ENCODE measurements at regions not wholly inside any gene's neighbourhood (a gene's known extent, or its start where the extent isn't known, plus 50 kb on each side); places are given as distances from the start of the nearest gene placed in this dataset.

- DNase-seq (ENCODE audit: low spot score), result no peak
Observed at GRCh38 chr20:41951615-41952014, 333.4 kb upstream of the CHD6 start.

- DNase-seq (ENCODE audit: low spot score), result no peak
Observed at GRCh38 chr20:41939659-41940058, 321.5 kb upstream of the CHD6 start.

DNA sequence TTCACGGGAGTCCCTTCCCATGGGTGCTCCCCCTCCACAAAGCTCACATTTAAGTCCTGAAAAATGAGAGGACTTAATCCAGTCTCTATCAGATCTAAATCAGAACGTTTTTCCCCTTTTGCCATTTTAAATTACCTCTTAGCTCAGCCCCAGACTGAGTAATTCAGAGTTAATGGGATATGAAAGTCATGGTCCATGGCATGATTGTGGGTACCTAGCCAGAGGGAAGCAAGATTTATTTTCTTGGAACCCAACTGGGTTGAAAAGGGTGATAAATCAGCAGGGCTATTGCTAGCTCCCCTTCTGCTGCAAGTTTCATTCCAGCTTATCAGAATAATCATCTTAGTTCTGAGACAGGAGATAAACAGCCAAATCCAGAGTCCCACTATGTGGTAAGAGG, 320.2 kb upstream of the CHD6 start:
- no peak for DNase-seq (ENCODE audit: low spot score)

GRCh38 chr20:41935259-41935791, 317.1 kb upstream of the CHD6 start:
- DNase-seq (ENCODE audit: low spot score), result no peak

DNA sequence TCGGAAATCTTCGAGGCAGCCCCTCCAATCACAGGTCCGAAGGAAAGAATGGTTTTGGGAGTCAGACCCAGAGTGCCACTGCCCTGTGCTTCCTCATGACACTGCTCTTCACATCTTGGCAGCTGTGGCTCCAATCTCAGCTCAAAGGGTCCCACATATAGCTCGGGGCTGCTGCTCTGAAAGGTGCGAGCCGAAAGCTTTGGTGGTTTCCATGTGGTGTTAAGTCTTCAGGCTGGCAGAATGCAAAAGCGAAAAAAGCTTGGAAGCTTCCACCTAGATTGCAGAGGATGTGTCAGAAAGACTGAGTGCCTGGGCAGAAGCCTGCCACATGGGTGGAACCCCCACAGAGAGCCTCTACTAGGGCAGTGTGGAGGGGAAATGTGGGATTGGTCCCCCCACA, 314.3 kb upstream of the CHD6 start:
- DNase-seq (ENCODE audit: low spot score), result no peak

DNA sequence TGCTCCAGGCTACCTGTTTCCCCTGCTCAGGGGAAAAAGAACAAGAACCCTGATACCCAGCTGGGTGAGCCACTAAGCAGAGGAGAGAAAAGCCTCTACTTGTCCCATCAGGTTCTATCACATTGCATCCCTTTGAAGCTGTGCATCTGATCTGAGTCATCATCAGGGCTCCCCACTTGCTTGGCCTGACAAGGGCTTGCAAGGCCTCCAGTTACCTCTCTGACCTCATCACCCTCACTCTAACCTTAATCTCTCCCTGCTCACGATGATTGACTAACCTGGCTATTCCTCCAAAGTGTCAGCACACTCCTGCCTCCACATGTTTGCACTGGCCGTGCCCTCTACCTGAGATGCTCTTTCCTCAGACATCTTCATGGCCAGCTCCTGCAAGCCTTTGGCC, 309.5 kb upstream of the CHD6 start:
- DNase-seq (ENCODE audit: low spot score), result no peak

GRCh38 chr20:41927189-41927588, 309.0 kb upstream of the CHD6 start:
- DNase-seq (ENCODE audit: low spot score), result no peak

- DNase-seq (ENCODE audit: low spot score), result no peak
Observed at GRCh38 chr20:41925476-41925875, 307.3 kb upstream of the CHD6 start.

DNA sequence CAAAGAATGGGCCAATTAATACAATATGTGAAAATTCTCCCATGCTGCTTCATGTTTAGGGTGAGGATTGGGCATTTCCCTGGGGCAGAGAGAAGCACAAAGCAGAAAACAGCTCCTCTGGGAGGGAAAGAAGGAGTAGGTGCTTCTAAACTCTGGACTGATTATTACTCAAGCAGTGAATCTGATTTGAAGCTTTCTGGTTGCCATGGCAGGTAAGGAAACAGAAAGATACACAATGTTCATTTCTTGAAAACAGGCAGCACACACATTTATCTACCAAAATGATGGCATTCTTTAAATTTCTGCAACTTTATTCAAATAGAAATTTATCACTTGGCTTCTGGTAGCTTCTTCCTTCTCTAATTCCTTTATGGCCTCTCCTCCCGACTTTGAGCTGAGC, 305.4 kb upstream of the CHD6 start:
- DNase-seq (ENCODE audit: low spot score), result no peak

- DNase-seq (ENCODE audit: low spot score), result no peak
Observed at GRCh38 chr20:41913146-41913545, 295.0 kb upstream of the CHD6 start.

GRCh38 chr20:41910558-41910957, 292.4 kb upstream of the CHD6 start:
- DNase-seq (ENCODE audit: low spot score), result no peak

- no peak for DNase-seq (ENCODE audit: low spot score)
Observed at GRCh38 chr20:41905199-41905598, 287.0 kb upstream of the CHD6 start.

- no peak for DNase-seq (ENCODE audit: low spot score)
Observed at GRCh38 chr20:41903586-41903985, 285.4 kb upstream of the CHD6 start.

GRCh38 chr20:41902346-41902745, 284.2 kb upstream of the CHD6 start:
- no peak for DNase-seq (ENCODE audit: low spot score)

DNA sequence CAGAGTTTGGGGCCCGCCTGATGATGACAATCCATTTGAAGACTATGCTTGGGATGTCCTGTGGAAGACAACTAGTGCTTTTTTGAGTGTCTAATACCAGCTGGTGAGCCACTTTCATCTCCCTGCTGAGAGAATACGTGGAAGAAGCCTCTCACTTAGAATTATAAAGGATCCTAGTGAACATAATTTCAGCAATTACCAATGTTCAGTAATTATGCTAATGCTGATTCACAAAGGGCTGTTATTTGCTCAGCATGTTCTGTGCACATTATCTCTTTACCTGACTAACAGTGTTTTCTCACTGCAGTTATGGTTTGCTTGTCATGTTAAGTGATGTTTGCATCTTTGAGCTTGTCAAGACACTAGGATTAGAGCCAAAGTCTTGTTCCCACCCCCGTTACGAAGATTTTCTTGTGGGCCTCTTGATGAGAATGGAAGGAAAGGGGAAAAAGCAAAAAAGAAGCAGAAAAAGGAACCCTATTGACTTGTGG, 282.1 kb upstream of the CHD6 start:
- DNase-seq (ENCODE audit: low spot score), result no peak

GRCh38 chr20:41897708-41898107, 279.5 kb upstream of the CHD6 start:
- no peak for DNase-seq (ENCODE audit: low spot score)

DNA sequence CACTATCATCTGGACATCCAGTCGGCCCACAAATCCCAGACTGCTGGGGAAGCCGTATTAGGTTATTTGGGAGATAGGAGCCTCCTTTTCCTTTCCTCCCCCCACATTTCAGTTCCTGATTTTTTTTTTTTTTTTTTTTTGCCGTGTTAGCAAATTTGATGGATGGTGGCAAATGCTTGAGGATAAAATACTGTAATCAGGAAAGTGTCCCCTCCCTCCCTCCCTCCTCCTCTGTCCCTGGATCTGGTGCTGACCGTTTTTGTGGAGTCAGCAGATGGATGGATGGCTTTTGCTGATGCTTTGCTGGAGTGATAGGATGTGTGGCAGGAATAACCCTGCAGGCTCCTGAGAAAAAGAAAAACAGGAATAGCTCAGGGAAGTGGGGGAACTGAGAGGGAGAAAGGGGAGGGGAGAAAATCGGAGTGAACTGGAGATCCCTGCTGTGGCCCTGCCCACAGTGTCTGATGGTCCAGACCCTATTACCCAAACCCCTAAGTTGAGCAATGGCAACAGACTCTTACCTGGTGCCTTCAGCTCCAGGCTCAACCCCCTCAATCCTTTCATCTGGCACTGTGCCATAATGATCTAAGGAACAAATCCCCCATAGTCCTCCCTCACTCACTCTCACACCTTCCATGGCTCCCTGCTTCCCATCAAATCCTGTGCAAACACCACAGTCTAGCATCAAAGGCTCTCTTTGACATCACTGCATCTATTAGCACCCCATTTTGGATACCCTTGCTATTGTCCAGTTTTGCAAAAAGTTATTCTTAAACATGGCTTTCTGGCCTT, 277.3 kb upstream of the CHD6 start:
- no peak for DNase-seq (ENCODE audit: low spot score)

DNA sequence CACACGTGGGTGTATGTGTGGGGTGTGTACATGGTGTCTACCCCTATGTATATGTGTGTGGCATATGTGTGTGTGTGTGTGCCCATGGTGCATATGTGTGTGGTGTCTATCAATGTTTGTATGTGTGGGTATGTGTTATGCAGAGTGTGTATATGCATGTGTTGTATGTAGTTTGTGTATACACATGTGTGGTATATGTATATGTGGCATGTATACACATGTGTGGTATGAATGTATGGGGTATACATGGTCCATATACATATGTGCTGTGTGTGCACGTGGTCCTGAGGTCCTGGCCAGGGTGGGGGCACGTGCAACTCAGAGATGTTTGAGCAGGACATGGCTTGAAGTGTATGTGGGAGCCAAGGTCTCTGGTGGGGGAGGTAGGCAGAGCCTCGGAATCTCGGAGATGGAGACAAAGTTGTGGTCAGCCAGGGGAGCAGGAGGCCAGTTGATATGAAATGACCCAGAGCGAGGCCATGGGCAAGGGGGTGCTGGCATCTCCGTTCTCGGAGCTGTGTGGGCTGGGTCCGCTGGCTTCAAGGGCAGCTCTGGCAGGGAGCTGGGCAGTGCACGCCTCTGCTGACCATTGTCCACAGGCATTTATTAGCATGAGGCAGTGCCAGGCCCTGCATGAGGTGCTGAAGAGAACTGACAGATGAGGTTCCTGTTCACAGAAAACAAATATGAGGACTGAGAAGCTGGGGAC, 276.2 kb upstream of the CHD6 start:
- DNase-seq (ENCODE audit: low spot score), result no peak

DNA sequence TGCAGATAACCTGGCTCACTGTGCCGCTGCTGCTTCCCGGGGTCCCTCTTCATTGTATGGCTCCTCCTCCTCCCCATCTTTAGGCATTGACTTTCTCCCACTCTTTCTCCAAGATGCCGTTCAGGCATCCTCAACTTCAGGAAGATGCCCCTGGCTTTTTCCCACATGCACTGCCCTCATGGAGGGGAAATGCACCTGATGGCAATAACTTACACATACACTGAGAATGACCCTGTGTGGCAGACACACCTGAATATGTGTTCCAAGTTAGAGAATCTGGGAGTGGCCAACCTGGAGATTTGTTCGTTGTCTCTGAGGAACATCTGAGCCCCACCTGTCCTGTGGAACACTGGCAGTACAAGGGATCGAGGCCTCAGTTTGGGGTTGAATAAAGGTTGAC, 273.9 kb upstream of the CHD6 start:
- DNase-seq (ENCODE audit: low spot score), result no peak

- no peak for DNase-seq (ENCODE audit: low spot score)
Observed at GRCh38 chr20:41889844-41890224, 271.7 kb upstream of the CHD6 start.

- no peak for DNase-seq (ENCODE audit: low spot score)
Observed at GRCh38 chr20:41889126-41889843, 271.1 kb upstream of the CHD6 start.

DNA sequence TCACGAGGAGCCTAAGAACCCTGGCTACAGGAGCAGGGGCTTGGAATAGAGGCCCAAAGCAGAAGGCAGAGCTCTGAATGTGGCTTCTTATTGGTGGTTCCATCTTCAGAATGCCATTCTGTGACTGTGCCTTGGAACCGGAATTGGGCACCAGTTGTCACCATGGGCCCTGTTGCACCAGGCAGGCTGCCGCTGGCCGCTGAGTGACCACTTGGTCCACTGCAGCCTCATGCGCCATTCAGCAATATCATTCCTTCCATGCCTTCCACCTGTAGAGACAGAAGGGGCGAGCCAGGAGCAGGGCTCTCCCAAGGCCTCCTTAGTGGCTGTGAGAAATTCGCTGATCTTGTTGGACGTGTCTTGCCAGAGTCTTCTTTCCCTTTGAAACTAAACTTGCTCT, 270.3 kb upstream of the CHD6 start:
- no peak for DNase-seq (ENCODE audit: low spot score)

- DNase-seq (ENCODE audit: low spot score), result no peak
Observed at GRCh38 chr20:41887500-41887899, 269.3 kb upstream of the CHD6 start.
